Keratinocyte (primary cell): ENCODE measurements at regions not wholly inside any gene's neighbourhood (a gene's known extent, or its start where the extent isn't known, plus 50 kb on each side); places are given as distances from the start of the nearest gene placed in this dataset.

ENCODE experiments used
- EZH2 ChIP-seq: IDR thresholded peaks from one replicate; pipeline ENCODE4 v1.6.1; 2012; ENCODE audit warnings: inconsistent platforms, mild to moderate bottlenecking, low read length, moderate library complexity
- TF ChIP-seq, protein P1 (sequence below), 3 experiments: IDR thresholded peaks in 1 of 3; conservative IDR thresholded peaks in 1 of 3; optimal IDR thresholded peaks in 1 of 3; 2 replicates in 2 of 3; 3 replicates in 1 of 3; pipeline versions ENCODE3 to v1.5.1; 2011; ENCODE audit warnings: low read length in 3 of 3, mild to moderate bottlenecking in 3 of 3, moderate library complexity in 2 of 3, control low read depth in 1 of 3, inconsistent platforms in 1 of 3; ENCODE audit not compliant: insufficient read depth in 2 of 3; ENCODE audit errors: extremely low read depth in 1 of 3

DNA sequence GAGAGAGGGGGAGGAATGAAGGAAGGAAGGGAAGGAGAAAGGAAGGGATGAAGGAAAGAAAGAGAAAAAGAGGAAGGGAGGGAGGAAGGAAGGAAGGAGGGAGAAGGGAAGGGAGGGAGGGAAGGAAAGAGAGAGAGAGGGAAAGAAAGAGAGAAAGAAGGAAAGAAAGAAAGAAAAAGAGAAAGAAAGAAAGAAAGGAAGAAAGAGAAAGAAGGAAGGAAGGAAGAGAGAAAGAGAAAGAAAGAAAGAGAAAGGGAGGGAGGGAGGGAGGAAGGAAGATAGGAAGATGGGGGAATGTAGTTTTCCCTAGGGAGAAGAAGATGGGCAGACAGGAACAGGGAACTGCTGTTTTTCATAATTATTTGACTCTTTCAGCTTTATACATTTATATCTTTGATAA lies 115.1 kb upstream of the CXADR start:
- no peak for TF ChIP-seq EZH2
- TF ChIP-seq, protein P1, sequence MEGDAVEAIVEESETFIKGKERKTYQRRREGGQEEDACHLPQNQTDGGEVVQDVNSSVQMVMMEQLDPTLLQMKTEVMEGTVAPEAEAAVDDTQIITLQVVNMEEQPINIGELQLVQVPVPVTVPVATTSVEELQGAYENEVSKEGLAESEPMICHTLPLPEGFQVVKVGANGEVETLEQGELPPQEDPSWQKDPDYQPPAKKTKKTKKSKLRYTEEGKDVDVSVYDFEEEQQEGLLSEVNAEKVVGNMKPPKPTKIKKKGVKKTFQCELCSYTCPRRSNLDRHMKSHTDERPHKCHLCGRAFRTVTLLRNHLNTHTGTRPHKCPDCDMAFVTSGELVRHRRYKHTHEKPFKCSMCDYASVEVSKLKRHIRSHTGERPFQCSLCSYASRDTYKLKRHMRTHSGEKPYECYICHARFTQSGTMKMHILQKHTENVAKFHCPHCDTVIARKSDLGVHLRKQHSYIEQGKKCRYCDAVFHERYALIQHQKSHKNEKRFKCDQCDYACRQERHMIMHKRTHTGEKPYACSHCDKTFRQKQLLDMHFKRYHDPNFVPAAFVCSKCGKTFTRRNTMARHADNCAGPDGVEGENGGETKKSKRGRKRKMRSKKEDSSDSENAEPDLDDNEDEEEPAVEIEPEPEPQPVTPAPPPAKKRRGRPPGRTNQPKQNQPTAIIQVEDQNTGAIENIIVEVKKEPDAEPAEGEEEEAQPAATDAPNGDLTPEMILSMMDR (optimal IDR thresholded peaks at IDR 0.05 in 1 of 3, IDR thresholded peaks at IDR 0.05 in 1 of 3, conservative IDR thresholded peaks at IDR 0.05 in 1 of 3; ENCODE audit: extremely low read depth in 1 of 3, insufficient read depth in 2 of 3, low read length in 3 of 3): no peak
